SK-N-SH treated with all-trans-retinoic acid at 6 μM for 48 hours (cell line): ENCODE measurements at regions not wholly inside any gene's neighbourhood (a gene's known extent, or its start where the extent isn't known, plus 50 kb on each side); places are given as distances from the start of the nearest gene placed in this dataset.

Source experiments
- ATAC-seq: fragments of 200-7000 bp; cut with Tn5 transposase; 3 replicates; pipeline ENCODE4 v1.9.1; 2020; ENCODE audit warnings: mild to moderate bottlenecking, moderate library complexity
- ARNTL ChIP-seq: fragments of 450-650 bp; formaldehyde crosslinking; IDR thresholded peaks from 2 replicates; pipeline ENCODE4 v1.5.0; 2020; ENCODE audit warnings: low read depth, mild to moderate bottlenecking, moderate library complexity, borderline replicate concordance
- BACH2 ChIP-seq: fragments of 250-450 bp; sonication (Bioruptor Pico); IDR thresholded peaks from 2 replicates; pipeline ENCODE4 v1.9.0; 2021; ENCODE audit warnings: mild to moderate bottlenecking, borderline replicate concordance
- CSDC2 ChIP-seq: fragments of 250-450 bp; sonication (Bioruptor Pico); IDR thresholded peaks from 2 replicates; pipeline ENCODE4 v1.5.0; 2020; ENCODE audit warnings: mild to moderate bottlenecking, moderate library complexity
- ESRRG ChIP-seq: fragments of 250-450 bp; sonication (Bioruptor Pico); IDR thresholded peaks from 2 replicates; pipeline ENCODE4 v1.6.1; 2021; ENCODE audit warnings: mild to moderate bottlenecking
- GLIS3 ChIP-seq: fragments of 250-450 bp; sonication (Bioruptor Pico); IDR thresholded peaks from 2 replicates; pipeline ENCODE4 v1.5.0; 2020; ENCODE audit warnings: mild to moderate bottlenecking, moderate library complexity
- ISL1 ChIP-seq: fragments of 250-450 bp; sonication (Bioruptor Pico); IDR thresholded peaks from 2 replicates; pipeline ENCODE4 v2.1.2; 2022; ENCODE audit warnings: mild to moderate bottlenecking, moderate library complexity
- OSR1 ChIP-seq: fragments of 250-450 bp; sonication (Bioruptor Pico); IDR thresholded peaks from 2 replicates; pipeline ENCODE4 v1.8.0; 2022; ENCODE audit warnings: moderate library complexity, mild to moderate bottlenecking, inconsistent platforms
- RARB ChIP-seq: fragments of 250-450 bp; sonication (Bioruptor Pico); IDR thresholded peaks from 2 replicates; pipeline ENCODE4 v1.8.0; 2021; ENCODE audit warnings: mild to moderate bottlenecking, moderate library complexity
- SNAI2 ChIP-seq: fragments of 250-450 bp; sonication (Bioruptor Pico); IDR thresholded peaks from 2 replicates; pipeline ENCODE4 v1.5.0; 2020; ENCODE audit warnings: mild to moderate bottlenecking, moderate library complexity
- TCF4 ChIP-seq: fragments of 250-450 bp; sonication (Bioruptor Pico); IDR thresholded peaks from 2 replicates; pipeline ENCODE4 v1.8.0; 2021; ENCODE audit warnings: mild to moderate bottlenecking, moderate library complexity, borderline replicate concordance
- TOX ChIP-seq: fragments of 250-450 bp; sonication (Bioruptor Pico); IDR thresholded peaks from 2 replicates; pipeline ENCODE4 v1.8.0; 2021; ENCODE audit warnings: mild to moderate bottlenecking, moderate library complexity, borderline replicate concordance
- ZC3H10 ChIP-seq: fragments of 250-450 bp; sonication (Bioruptor Pico); IDR thresholded peaks from 2 replicates; pipeline ENCODE4 v1.5.1; 2021; ENCODE audit warnings: mild to moderate bottlenecking, moderate library complexity
- ZFP3 ChIP-seq: fragments of 250-450 bp; sonication (Bioruptor Pico); IDR thresholded peaks from 2 replicates; pipeline ENCODE4 v1.5.0; 2020; ENCODE audit warnings: mild to moderate bottlenecking, moderate library complexity
- ZFP30 ChIP-seq: fragments of 450-650 bp; formaldehyde crosslinking; IDR thresholded peaks from 2 replicates; pipeline ENCODE4 v1.5.0; 2022; ENCODE audit warnings: mild to moderate bottlenecking, moderate library complexity
- ZNF70 ChIP-seq: fragments of 450-650 bp; formaldehyde crosslinking; IDR thresholded peaks from 2 replicates; pipeline ENCODE4 v1.5.0; 2020; ENCODE audit warnings: mild to moderate bottlenecking, moderate library complexity
- ZNF8 ChIP-seq: fragments of 450-650 bp; formaldehyde crosslinking; IDR thresholded peaks from 2 replicates; pipeline ENCODE4 v1.5.0; 2020; ENCODE audit warnings: mild to moderate bottlenecking, moderate library complexity
- TF ChIP-seq, protein P1 (sequence below): fragments of 250-450 bp; sonication (Bioruptor Pico); IDR thresholded peaks from 2 replicates; pipeline ENCODE4 v1.5.1; 2021; ENCODE audit warnings: mild to moderate bottlenecking, moderate library complexity
- TF ChIP-seq, protein P2 (sequence below): fragments of 250-450 bp; sonication (Bioruptor Pico); IDR thresholded peaks from 2 replicates; pipeline ENCODE4 v1.8.0; 2020; ENCODE audit warnings: mild to moderate bottlenecking, moderate library complexity, borderline replicate concordance
- TF ChIP-seq, protein P3 (sequence below): fragments of 250-450 bp; sonication (Bioruptor Pico); IDR thresholded peaks from 2 replicates; pipeline ENCODE4 v1.5.1; 2020; ENCODE audit warnings: low read depth, mild to moderate bottlenecking, moderate library complexity
- TF ChIP-seq, protein P4 (sequence below): fragments of 250-450 bp; sonication (Bioruptor Pico); IDR thresholded peaks from 2 replicates; pipeline ENCODE4 v1.5.0; 2020; ENCODE audit warnings: mild to moderate bottlenecking, moderate library complexity

DNA sequence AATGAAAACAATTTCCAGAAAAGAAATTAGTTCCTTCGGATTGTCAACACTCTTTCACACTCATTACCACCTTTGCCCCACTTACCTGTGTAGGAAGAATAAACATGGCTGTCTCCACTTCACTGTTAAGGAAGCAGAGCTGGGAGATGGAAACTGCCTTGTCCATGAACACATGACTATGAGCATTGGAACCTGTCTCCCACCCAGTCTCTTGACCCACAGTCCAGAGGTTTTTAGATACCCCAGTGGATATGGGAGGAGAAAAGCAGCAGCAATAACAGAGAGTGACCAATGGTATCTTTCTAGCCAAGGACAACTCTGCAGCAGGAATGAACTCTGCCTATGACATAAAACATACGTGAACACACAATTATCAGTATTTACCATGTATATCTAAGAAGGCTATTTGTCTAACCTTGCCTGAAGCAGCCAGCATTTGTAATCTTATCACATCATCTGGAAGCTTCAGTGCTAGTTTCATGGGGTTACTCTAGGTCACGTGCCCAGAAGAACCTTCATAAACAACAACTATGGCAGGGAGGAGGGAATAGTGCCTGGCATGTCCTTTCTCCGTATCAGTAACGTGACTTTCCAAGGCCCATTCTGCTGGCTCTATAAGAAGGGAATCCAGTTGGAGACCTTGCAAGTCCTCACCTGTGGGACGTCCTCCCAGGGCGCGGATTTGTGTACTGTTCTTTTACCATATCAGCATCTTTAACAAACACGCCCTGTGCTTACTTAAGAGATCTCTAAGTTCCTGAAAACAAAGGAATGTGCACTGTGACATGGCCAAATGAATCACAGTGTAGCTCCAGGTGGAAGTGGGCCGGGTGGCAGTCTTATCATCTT is 221.8 kb upstream of the UBL3 start:
- ATAC-seq, result no peak
- TF ChIP-seq TOX (no peak), ARNTL (CRISPR knock-in tag) (no peak), ZFP30 (CRISPR knock-in tag) (no peak), ZC3H10 (CRISPR knock-in tag) (no peak), ESRRG (CRISPR knock-in tag) (no peak), ZNF70 (CRISPR knock-in tag) (no peak)
- TF ChIP-seq, protein P1, sequence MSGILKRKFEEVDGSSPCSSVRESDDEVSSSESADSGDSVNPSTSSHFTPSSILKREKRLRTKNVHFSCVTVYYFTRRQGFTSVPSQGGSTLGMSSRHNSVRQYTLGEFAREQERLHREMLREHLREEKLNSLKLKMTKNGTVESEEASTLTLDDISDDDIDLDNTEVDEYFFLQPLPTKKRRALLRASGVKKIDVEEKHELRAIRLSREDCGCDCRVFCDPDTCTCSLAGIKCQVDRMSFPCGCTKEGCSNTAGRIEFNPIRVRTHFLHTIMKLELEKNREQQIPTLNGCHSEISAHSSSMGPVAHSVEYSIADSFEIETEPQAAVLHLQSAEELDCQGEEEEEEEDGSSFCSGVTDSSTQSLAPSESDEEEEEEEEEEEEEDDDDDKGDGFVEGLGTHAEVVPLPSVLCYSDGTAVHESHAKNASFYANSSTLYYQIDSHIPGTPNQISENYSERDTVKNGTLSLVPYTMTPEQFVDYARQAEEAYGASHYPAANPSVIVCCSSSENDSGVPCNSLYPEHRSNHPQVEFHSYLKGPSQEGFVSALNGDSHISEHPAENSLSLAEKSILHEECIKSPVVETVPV (CRISPR knock-in tag), result no peak
- TF ChIP-seq, all 23 proteins: peak for 0

DNA sequence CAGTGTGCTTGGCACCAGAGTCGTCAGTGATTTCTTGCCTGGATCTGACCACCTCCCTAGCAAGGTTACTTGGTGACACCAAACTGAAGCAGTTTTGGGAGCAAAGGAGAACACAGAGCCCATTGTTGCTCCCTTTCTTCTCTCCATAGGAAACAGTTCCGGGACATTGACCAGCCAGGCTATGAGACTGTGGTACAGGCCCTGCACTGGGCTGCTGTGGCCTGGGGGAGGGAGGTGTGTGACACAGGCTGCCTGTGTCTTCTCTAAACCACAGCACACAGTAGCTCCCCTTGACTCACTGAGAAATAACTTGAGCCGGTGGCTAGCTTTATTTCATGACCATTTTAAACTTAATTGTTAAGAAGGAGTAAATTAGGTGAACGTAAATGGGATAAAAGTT is 214.8 kb upstream of the UBL3 start:
- TF ChIP-seq, protein P2, sequence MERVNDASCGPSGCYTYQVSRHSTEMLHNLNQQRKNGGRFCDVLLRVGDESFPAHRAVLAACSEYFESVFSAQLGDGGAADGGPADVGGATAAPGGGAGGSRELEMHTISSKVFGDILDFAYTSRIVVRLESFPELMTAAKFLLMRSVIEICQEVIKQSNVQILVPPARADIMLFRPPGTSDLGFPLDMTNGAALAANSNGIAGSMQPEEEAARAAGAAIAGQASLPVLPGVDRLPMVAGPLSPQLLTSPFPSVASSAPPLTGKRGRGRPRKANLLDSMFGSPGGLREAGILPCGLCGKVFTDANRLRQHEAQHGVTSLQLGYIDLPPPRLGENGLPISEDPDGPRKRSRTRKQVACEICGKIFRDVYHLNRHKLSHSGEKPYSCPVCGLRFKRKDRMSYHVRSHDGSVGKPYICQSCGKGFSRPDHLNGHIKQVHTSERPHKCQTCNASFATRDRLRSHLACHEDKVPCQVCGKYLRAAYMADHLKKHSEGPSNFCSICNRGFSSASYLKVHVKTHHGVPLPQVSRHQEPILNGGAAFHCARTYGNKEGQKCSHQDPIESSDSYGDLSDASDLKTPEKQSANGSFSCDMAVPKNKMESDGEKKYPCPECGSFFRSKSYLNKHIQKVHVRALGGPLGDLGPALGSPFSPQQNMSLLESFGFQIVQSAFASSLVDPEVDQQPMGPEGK, result no peak
- no peak for TF ChIP-seq TOX
- TF ChIP-seq ZNF70 (CRISPR knock-in tag), result no peak
- TF ChIP-seq CSDC2 (CRISPR knock-in tag), result no peak
- TF ChIP-seq GLIS3 (CRISPR knock-in tag), result no peak
- TF ChIP-seq, protein P3, sequence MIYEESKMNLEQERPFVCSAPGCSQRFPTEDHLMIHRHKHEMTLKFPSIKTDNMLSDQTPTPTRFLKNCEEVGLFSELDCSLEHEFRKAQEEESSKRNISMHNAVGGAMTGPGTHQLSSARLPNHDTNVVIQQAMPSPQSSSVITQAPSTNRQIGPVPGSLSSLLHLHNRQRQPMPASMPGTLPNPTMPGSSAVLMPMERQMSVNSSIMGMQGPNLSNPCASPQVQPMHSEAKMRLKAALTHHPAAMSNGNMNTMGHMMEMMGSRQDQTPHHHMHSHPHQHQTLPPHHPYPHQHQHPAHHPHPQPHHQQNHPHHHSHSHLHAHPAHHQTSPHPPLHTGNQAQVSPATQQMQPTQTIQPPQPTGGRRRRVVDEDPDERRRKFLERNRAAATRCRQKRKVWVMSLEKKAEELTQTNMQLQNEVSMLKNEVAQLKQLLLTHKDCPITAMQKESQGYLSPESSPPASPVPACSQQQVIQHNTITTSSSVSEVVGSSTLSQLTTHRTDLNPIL (CRISPR knock-in tag), result no peak
- no peak for TF ChIP-seq ARNTL (CRISPR knock-in tag)
- no peak for TF ChIP-seq ISL1 (CRISPR knock-in tag)
- TF ChIP-seq SNAI2 (CRISPR knock-in tag), result no peak
- TF ChIP-seq RARB (CRISPR knock-in tag), result no peak
- no peak for TF ChIP-seq OSR1 (CRISPR knock-in tag)
- TF ChIP-seq TCF4 (CRISPR knock-in tag), result no peak
- TF ChIP-seq BACH2 (CRISPR knock-in tag), result no peak
- TF ChIP-seq, protein P4, sequence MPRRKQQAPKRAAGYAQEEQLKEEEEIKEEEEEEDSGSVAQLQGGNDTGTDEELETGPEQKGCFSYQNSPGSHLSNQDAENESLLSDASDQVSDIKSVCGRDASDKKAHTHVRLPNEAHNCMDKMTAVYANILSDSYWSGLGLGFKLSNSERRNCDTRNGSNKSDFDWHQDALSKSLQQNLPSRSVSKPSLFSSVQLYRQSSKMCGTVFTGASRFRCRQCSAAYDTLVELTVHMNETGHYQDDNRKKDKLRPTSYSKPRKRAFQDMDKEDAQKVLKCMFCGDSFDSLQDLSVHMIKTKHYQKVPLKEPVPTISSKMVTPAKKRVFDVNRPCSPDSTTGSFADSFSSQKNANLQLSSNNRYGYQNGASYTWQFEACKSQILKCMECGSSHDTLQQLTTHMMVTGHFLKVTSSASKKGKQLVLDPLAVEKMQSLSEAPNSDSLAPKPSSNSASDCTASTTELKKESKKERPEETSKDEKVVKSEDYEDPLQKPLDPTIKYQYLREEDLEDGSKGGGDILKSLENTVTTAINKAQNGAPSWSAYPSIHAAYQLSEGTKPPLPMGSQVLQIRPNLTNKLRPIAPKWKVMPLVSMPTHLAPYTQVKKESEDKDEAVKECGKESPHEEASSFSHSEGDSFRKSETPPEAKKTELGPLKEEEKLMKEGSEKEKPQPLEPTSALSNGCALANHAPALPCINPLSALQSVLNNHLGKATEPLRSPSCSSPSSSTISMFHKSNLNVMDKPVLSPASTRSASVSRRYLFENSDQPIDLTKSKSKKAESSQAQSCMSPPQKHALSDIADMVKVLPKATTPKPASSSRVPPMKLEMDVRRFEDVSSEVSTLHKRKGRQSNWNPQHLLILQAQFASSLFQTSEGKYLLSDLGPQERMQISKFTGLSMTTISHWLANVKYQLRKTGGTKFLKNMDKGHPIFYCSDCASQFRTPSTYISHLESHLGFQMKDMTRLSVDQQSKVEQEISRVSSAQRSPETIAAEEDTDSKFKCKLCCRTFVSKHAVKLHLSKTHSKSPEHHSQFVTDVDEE (CRISPR knock-in tag), result no peak
- TF ChIP-seq, protein P1 (CRISPR knock-in tag), result no peak
- TF ChIP-seq ESRRG (CRISPR knock-in tag), result no peak
- no peak for TF ChIP-seq ZC3H10 (CRISPR knock-in tag)
- no peak for TF ChIP-seq ZFP3 (CRISPR knock-in tag)
- no peak for ATAC-seq

DNA sequence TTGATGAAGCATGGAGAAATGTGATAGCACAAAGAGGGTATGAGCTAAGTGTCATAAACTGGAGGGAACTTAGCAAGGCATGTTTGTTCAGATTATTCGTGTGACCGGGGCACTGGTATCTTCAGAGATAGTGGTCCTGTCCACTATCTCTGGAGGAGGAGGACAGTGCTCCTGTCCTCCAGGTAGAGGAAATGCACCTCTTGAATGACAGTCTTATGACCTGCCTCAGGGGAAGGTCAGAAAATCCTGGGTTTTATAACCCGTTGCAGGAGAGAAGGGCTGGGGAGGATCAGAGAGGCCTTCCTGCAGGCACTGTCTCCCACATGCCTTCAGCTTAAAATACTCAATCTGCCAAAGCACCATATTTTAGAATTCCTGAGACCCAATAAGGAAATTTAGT is 213.5 kb upstream of the UBL3 start:
- ATAC-seq, result no peak
- TF ChIP-seq OSR1 (CRISPR knock-in tag), result no peak
- TF ChIP-seq, protein P3 (CRISPR knock-in tag), result no peak
- no peak for TF ChIP-seq TCF4 (CRISPR knock-in tag)
- TF ChIP-seq ZFP30 (CRISPR knock-in tag), result no peak
- TF ChIP-seq ISL1 (CRISPR knock-in tag), result no peak
- no peak for TF ChIP-seq RARB (CRISPR knock-in tag)
- TF ChIP-seq, protein P4 (CRISPR knock-in tag), result no peak
- TF ChIP-seq ARNTL (CRISPR knock-in tag), result no peak
- TF ChIP-seq, protein P2, result no peak
- TF ChIP-seq ZFP3 (CRISPR knock-in tag), result no peak
- no peak for TF ChIP-seq ZNF8
- TF ChIP-seq ZC3H10 (CRISPR knock-in tag), result no peak
